HG02840 (cell line): ENCODE measurements at regions not wholly inside any gene's neighbourhood (a gene's known extent, or its start where the extent isn't known, plus 50 kb on each side); places are given as distances from the start of the nearest gene placed in this dataset.
A peak's percentile ranks its signal among the peaks of the same experiment; 100 is the strongest.
"Not testable (repeated sequence)": the region's sequence is repeated elsewhere in the genome, so short reads cannot be mapped to it uniquely, and the experiment has no call there.

Experiments used
- ATAC-seq: cut with Tn5 transposase; IDR thresholded peaks from one replicate; pipeline ENCODE4 v1.9.1; 2021; ENCODE audit warnings: mild to moderate bottlenecking, moderate library complexity, moderate number of reproducible peaks; ENCODE audit not compliant: unreplicated experiment, low FRiP score

GRCh38 chr10:26952094-26952493 is 91.3 kb upstream of the ABI1 start:
- no peak for ATAC-seq

DNA sequence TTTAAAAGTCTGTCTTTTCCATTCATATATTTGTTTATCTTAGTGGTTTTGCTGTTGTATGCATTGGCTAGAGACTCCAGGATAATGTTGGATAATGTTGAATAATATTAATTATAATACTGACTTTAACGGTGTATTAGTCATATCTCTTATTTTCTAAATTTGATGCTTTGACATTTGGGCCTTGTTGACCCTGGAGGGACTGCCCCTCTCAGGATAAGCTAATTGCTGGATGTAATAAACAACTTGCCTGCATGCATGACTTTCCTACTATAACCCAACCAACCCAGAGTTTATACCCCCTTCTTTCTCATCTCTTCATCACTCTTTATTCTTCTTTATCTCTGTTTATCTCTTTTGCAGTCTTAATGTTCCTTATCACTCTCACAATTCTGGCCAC is 90.9 kb upstream of the ABI1 start:
- no peak for ATAC-seq

- ATAC-seq = no peak
These were observed 90.2 kb upstream of the ABI1 start for GRCh38 chr10:26950934-26951333.

- ATAC-seq = no peak
These were observed 85.5 kb upstream of the ABI1 start for GRCh38 chr10:26946102-26946811.

DNA sequence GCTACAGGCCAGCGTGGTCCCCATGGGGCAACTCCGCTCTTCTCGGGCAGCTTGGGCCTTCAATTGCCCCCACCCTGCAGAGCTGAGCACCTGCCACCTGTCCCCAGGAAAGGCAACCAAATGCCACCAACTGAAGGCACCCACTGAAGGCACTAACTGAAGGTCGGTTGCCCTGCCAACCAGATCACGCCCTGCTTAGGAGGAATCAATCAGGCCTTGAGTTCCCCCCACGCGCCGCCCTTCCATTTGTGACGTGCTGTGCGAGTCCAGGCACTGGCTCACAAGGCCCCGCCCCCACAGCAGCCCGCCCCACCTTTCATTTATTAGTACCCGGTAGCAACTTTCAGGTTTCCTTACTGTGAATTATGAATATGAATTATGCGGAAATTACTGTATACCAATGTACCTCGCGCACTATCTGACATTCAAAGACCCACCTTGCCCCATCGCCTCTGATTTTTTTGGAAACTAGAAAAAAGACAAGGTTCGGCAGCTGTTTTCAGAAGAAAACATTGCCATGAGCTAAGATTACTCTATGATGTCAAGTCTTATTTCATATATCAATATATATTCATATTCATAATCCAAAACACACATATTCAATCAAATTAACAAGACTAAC is 83.6 kb upstream of the ABI1 start:
- ATAC-seq = no peak

DNA sequence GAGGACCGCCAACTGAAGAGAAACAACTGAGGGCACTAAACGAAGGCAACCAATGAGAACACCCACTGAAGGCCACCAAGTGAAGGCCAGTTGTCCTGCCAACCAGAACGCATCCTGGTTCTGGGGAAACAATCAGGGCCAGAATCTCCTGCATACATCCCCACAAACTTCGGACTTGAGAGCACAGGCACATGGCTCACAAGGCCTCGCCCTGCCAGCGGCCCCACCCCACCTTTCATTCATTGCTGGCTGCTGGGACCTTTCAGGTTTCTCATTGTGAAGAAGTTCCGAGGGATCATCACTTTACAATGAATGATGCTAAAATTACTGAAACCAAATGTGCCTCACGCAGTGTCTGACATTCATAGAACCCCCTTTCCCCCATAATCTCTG is 79.2 kb upstream of the ABI1 start:
- ATAC-seq = no peak

DNA sequence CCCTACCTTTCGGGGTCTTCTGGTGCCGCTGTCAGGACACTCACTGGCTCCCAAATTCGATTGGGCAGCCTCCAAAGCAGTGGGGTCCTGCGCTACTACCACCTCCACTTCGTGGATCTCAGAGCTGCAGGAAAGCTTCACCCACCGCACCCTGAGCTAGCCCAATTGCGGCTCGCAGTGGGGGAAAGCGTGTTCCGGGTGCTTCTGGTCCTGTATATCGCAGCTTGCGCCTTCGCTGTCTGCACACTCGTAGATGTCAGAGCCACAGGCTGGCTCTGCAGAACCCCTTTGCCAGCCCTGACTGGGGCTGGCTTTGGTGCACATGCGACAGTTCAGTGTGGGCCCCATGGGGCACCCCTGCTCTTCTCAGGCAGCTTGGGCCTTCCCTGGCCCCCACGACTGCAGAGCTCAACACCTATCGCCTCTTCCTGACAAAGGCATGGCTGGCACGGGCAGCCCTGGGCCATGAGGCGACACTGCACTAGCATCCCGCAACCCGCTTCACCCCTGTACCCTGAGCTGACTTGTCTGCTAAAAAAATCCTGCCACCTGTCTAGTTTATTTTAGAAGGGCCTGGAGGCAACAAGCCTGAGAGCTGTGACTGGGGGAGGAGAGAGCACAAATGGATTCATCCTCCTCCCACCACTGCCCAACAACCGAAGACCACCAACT is 78.7 kb upstream of the ABI1 start:
- ATAC-seq = no peak

- ATAC-seq = no peak
These were observed 77.8 kb upstream of the ABI1 start for GRCh38 chr10:26938578-26938977.

- no peak for ATAC-seq
These were observed 76.6 kb upstream of the ABI1 start for GRCh38 chr10:26937371-26937770.

DNA sequence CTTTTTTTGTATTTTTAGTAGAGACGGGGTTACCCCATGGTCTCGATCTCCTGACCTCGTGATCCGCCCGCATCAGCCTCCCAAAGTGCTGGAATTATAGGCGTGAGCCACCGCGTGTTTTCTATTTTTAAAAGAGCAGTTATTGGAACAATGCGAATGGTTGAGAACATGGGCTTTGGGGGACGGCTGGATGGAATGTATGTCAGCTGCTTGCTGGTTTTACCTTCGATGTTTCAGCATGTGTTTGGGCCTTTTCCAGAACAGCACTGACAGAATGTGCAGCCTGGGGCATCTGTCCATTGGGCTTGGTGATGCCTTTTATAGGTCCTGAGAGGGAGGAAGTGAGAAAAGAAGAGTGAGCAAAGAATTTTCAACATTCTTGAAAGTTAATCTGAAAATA is 73.4 kb upstream of the ABI1 start:
- not testable (repeated sequence) for ATAC-seq

DNA sequence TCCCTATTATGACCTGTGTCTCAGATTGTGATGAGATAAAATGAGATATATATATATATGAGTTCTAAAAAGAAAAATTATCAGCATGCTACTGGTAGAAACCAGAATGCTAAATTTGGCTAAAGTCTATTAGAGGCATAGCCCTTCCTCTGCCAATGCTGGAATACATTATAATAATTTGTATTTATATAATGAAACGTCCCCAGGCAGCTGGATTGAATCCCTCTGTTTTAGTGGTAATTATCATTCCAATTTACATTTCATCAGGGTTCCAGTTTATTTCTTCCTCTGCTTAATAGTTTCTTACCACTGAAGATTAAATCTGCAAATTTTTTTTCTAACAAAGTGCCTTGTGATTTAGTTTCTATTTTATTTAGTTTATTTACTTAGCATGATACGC is 71.8 kb upstream of the ABI1 start:
- no peak for ATAC-seq

DNA sequence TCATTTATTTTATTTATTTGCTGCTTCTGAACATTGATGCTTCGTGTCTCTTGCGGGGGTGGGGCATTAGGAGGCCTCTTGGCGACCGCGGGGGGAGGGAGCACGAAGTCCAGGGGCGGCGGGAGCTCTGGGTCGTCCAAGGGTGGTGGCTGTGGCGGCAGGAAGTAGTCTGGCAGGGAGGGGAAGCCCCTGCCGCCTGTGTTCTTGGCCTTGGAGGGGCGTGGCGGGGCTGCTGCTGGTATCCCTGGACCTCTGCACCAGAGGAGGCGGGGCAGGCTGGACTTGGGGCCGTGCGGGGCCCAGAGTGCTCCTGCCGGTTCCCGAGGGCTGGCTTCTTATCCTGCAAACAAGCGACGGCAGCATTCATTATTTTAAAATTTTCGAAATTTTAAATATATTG is 70.5 kb upstream of the ABI1 start:
- ATAC-seq = peak; percentile 91

- ATAC-seq = not testable (repeated sequence)
These were observed 62.1 kb upstream of the ABI1 start for GRCh38 chr10:26922824-26923223.

GRCh38 chr10:26919156-26919860 is 58.5 kb upstream of the ABI1 start:
- ATAC-seq = not testable (repeated sequence)

- no peak for ATAC-seq
These were observed 54.1 kb upstream of the ABI1 start for GRCh38 chr10:26914898-26915297.

- ATAC-seq = no peak
These were observed 51.2 kb upstream of the ABI1 start for GRCh38 chr10:26911811-26912461.
